GM23248 (cell line): ENCODE measurements at regions not wholly inside any gene's neighbourhood (a gene's known extent, or its start where the extent isn't known, plus 50 kb on each side); places are given as distances from the start of the nearest gene placed in this dataset.

Source experiments
- DNase-seq: peaks from one replicate; pipeline ENCODE4 v3.0.0-alpha.2; 2015
- H2AFZ ChIP-seq: fragments of 200-600 bp; sonication (generic); 2 replicates; pipeline ENCODE4 v1.6.1; 2016; ENCODE audit warnings: antibody characterized with exemption
- H3F3A ChIP-seq: fragments of 200-600 bp; sonication (generic); 2 replicates; pipeline ENCODE4 v1.6.1; 2016; ENCODE audit warnings: mild to moderate bottlenecking, antibody characterized with exemption, mixed run types; ENCODE audit not compliant: insufficient read depth
- H3K27ac ChIP-seq: fragments of 200-600 bp; sonication (generic); 2 replicates; pipeline ENCODE4 v1.5.1; 2016; ENCODE audit warnings: mild to moderate bottlenecking
- H3K27me3 ChIP-seq: fragments of 200-600 bp; sonication (generic); replicated peaks from 2 replicates; pipeline ENCODE4 v1.6.1; 2016; ENCODE audit warnings: mild to moderate bottlenecking; ENCODE audit not compliant: insufficient read depth
- H3K36me3 ChIP-seq: fragments of 200-600 bp; sonication (generic); 2 replicates; pipeline ENCODE4 v1.6.1; 2016; ENCODE audit warnings: low read depth, mild to moderate bottlenecking
- H3K4me1 ChIP-seq: fragments of 200-600 bp; sonication (generic); 2 replicates; pipeline ENCODE4 v1.6.1; 2016; ENCODE audit warnings: mild to moderate bottlenecking; ENCODE audit not compliant: insufficient read depth
- H3K4me2 ChIP-seq: fragments of 200-600 bp; sonication (generic); one replicate; pipeline ENCODE4 v1.6.1; 2016; ENCODE audit warnings: mild to moderate bottlenecking; ENCODE audit not compliant: unreplicated experiment
- H3K4me3 ChIP-seq: fragments of 200-600 bp; sonication (generic); 2 replicates; pipeline ENCODE4 v1.5.1; 2016; ENCODE audit warnings: mild to moderate bottlenecking
- H3K79me2 ChIP-seq: fragments of 200-600 bp; sonication (generic); 2 replicates; pipeline ENCODE4 v1.6.1; 2016; ENCODE audit warnings: mild to moderate bottlenecking; ENCODE audit not compliant: insufficient read depth
- H3K9ac ChIP-seq: fragments of 200-600 bp; sonication (generic); 2 replicates; pipeline ENCODE4 v1.6.1; 2016; ENCODE audit warnings: mild to moderate bottlenecking
- H3K9me2 ChIP-seq: fragments of 200-600 bp; sonication (generic); 2 replicates; pipeline ENCODE4 v1.6.1; 2016; ENCODE audit warnings: mixed run types, mild to moderate bottlenecking, moderate library complexity; ENCODE audit not compliant: insufficient read depth
- H3K9me3 ChIP-seq: fragments of 200-600 bp; sonication (generic); one replicate; pipeline ENCODE4 v1.6.1; 2017; ENCODE audit warnings: low read depth
- H4K20me1 ChIP-seq: fragments of 200-600 bp; sonication (generic); 2 replicates; pipeline ENCODE4 v1.6.0; 2016; ENCODE audit not compliant: insufficient read depth
- EZH2 ChIP-seq: fragments of 200-600 bp; sonication (generic); IDR thresholded peaks from 2 replicates; pipeline ENCODE4 v1.6.1; 2018; ENCODE audit warnings: antibody characterized with exemption, mild to moderate bottlenecking; ENCODE audit not compliant: insufficient read depth, poor library complexity, severe bottlenecking
- EZH2phosphoT487 ChIP-seq: fragments of 200-600 bp; sonication (generic); IDR thresholded peaks from 2 replicates; pipeline ENCODE4 v1.6.1; 2018; ENCODE audit warnings: antibody characterized with exemption, moderate library complexity, mild to moderate bottlenecking, low read depth; ENCODE audit not compliant: insufficient read depth
- WGBS, 2 experiments: methylation state at CpG; one replicate each; pipeline ENCODE4 v1.1.6; 2015 to 2017; ENCODE audit warnings: low lambda C conversion rate in 2 of 2, low coverage in 1 of 2; ENCODE audit errors: missing lambda C conversion rate in 2 of 2; 5-methylcytosine and 5-hydroxymethylcytosine counted together
- in situ Hi-C: fragments of 300-500 bp; cut with MboI; formaldehyde crosslinking; loops from 2 replicates; pipeline ENCODE4 v1.15.0; 2020

DNA sequence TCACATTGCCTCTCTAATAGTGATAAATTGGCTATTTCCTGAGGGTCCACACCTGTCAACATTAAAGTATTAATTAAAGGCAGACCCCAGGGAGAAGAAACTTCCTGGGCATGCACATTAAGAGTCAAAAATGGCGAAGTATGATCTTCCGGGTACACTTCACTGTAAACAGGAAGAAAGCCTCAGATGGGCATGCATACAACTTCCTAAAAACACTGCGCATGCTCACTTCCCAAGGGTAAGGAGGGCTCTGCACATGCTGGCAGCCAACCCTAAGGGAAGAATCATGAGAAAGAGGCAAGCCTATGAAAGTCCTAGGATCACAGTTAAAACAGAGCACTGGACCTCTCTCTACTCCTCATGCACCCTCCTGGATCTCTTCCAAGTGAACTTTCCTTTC, 80.1 kb upstream of the IMMP2L start:
- no peak overlapping the region for H3K27ac ChIP-seq
- 65 to 71% methylated on average over 3 of the region's 3 CpGs for WGBS, 2 experiments

GRCh38 chr7:111640416-111640815, 78.1 kb upstream of the IMMP2L start:
- WGBS, 2 experiments, result 34 to 39% methylated on average over 3 of the region's 3 CpGs
- Histone ChIP-seq H3K27me3 (no peaks in the 10 kb centered on the region), H3K9ac (no peak overlapping the region), H3K4me2 (no peak overlapping the region), H3K4me1 (no peaks in the 10 kb centered on the region; the same call in 1 of the 2 replicates), H3F3A (no peaks in the 10 kb centered on the region), H3K4me3 (no peak overlapping the region), H2AFZ (no peak overlapping the region), H3K36me3 (no peaks in the 10 kb centered on the region), H3K79me2 (no peaks in the 10 kb centered on the region), H4K20me1 (no peaks in the 10 kb centered on the region), H3K9me3 (no peaks in the 10 kb centered on the region), H3K27ac (no peak overlapping the region), H3K9me2 (no peaks in the 10 kb centered on the region)
- no peak for DNase-seq
- in situ Hi-C loops, result no loop called here
- TF ChIP-seq EZH2phosphoT487, result no peak
- no peak for TF ChIP-seq EZH2

More for the DNA sequence above, 80.1 kb upstream of the IMMP2L start:
- no peak overlapping the region for H3K4me3 ChIP-seq
- no peak for DNase-seq
- TF ChIP-seq EZH2phosphoT487 (no peak), EZH2 (no peak)
- no peak overlapping the region for H3K9ac ChIP-seq
- no peak overlapping the region for H3K4me2 ChIP-seq
- H3K36me3 ChIP-seq, result no peaks in the 10 kb centered on the region
- in situ Hi-C loops, result no loop called here
- H3K4me1 ChIP-seq, result no peaks in the 10 kb centered on the region; the same call in 1 of the 2 replicates
- no peaks in the 10 kb centered on the region for H3K9me2 ChIP-seq
- no peaks in the 10 kb centered on the region for H3K27me3 ChIP-seq
- no peak overlapping the region for H2AFZ ChIP-seq
- H3K79me2 ChIP-seq, result no peaks in the 10 kb centered on the region
- H3K9me3 ChIP-seq, result no peaks in the 10 kb centered on the region
- H4K20me1 ChIP-seq, result no peaks in the 10 kb centered on the region
- H3F3A ChIP-seq, result no peaks in the 10 kb centered on the region

GRCh38 chr7:111639934-111640333, 77.6 kb upstream of the IMMP2L start:
- Histone ChIP-seq H3K9ac (no peak overlapping the region), H3K4me3 (no peak overlapping the region), H3K27me3 (no peaks in the 10 kb centered on the region), H3K9me2 (no peaks in the 10 kb centered on the region), H3K79me2 (no peaks in the 10 kb centered on the region), H4K20me1 (no peaks in the 10 kb centered on the region), H3F3A (no peaks in the 10 kb centered on the region), H2AFZ (no peak overlapping the region), H3K4me2 (no peak overlapping the region), H3K9me3 (no peaks in the 10 kb centered on the region), H3K27ac (no peak overlapping the region), H3K4me1 (no peaks in the 10 kb centered on the region; the same call in 1 of the 2 replicates), H3K36me3 (no peaks in the 10 kb centered on the region)
- in situ Hi-C loops, result no loop called here
- 0 to 2% methylated on average over 2 of the region's 2 CpGs for WGBS, 2 experiments
- DNase-seq, result peak; percentile 60
- TF ChIP-seq EZH2 (no peak), EZH2phosphoT487 (no peak)

GRCh38 chr7:111638078-111638477, 75.8 kb upstream of the IMMP2L start:
- no peak for DNase-seq
- Histone ChIP-seq H4K20me1 (no peaks in the 10 kb centered on the region), H2AFZ (no peak overlapping the region), H3K9me3 (no peaks in the 10 kb centered on the region), H3K27me3 (no peaks in the 10 kb centered on the region), H3K36me3 (no peaks in the 10 kb centered on the region), H3K4me1 (no peaks in the 10 kb centered on the region; the same call in 1 of the 2 replicates), H3K9ac (no peak overlapping the region), H3K79me2 (no peaks in the 10 kb centered on the region), H3K9me2 (no peaks in the 10 kb centered on the region), H3K27ac (no peak overlapping the region), H3F3A (no peaks in the 10 kb centered on the region), H3K4me3 (no peak overlapping the region), H3K4me2 (no peak overlapping the region)
- TF ChIP-seq EZH2, result no peak
- 12 to 16% methylated on average over 2 of the region's 2 CpGs for WGBS, 2 experiments
- in situ Hi-C loops, result no loop called here

DNA sequence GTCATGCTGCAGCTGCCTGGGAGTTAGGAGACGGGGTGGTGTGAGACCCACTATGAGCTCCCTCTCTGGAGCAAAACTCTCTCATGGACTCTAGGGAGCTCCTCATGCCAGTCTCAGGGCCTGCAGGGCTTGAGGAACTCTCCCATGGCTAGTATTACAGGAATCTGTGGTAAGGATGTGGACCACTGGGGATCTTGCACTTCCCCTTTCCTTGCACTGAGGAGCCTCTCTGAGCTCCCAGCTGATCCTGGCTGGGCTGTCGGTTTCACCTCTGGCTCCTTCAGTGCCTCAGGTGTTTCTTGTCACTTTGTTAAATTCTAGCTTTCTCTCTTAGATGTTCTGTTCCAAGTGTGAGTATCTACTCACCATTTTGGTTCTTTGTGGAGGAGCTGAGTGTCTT, 71.6 kb upstream of the IMMP2L start:
- in situ Hi-C loops, result no loop called here

More for the DNA sequence above, 71.6 kb upstream of the IMMP2L start:
- Histone ChIP-seq H3K79me2 (no peaks in the 10 kb centered on the region), H4K20me1 (no peaks in the 10 kb centered on the region), H3K27ac (no peak overlapping the region), H3K4me2 (no peak overlapping the region), H3F3A (no peaks in the 10 kb centered on the region), H3K9me2 (no peaks in the 10 kb centered on the region), H3K36me3 (no peaks in the 10 kb centered on the region), H3K4me3 (no peak overlapping the region), H3K4me1 (no peaks in the 10 kb centered on the region), H3K27me3 (no peaks in the 10 kb centered on the region), H2AFZ (no peak overlapping the region), H3K9me3 (no peaks in the 10 kb centered on the region), H3K9ac (no peak overlapping the region)
- TF ChIP-seq EZH2 (no peak), EZH2phosphoT487 (no peak)
- DNase-seq, result no peak
- WGBS, 2 experiments, result 28 to 32% methylated on average over 2 of the region's 2 CpGs
